NCI-H1092 (cell line): ENCODE measurements at regions not wholly inside any gene's neighbourhood (a gene's known extent, or its start where the extent isn't known, plus 50 kb on each side); places are given as distances from the start of the nearest gene placed in this dataset.
A peak's percentile ranks its signal among the peaks of the same experiment; 100 is the strongest.

Experiments
- DNase-seq: peaks from one replicate; lab custom pipeline; 2025; lab: John Stamatoyannopoulos, UW

- no peak for DNase-seq
Measured at GRCh38 chr1:212525479-212526110, 83.0 kb upstream of the ATF3 start.

GRCh38 chr1:212526111-212526491 lies 82.5 kb upstream of the ATF3 start:
- no peak for DNase-seq

DNA sequence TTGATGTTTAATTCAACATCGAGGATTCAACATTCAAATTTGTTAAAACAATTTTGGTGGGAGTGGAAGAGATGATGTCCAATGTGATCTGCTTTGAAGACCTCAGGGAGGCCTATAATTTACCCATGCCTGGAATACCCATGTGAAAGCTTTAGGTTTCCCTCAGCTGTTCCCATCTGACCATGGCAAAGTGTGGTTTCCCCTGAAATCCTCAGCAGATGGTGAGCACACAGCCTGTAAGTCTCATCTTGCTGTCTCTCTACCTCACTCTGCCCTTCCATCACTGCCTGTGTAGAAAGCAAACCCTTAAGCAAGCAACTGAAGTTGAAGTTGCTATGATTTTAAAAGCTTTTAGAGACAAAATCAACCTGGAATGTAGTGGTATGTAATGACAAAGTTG lies 80.1 kb upstream of the ATF3 start:
- no peak for DNase-seq

DNA sequence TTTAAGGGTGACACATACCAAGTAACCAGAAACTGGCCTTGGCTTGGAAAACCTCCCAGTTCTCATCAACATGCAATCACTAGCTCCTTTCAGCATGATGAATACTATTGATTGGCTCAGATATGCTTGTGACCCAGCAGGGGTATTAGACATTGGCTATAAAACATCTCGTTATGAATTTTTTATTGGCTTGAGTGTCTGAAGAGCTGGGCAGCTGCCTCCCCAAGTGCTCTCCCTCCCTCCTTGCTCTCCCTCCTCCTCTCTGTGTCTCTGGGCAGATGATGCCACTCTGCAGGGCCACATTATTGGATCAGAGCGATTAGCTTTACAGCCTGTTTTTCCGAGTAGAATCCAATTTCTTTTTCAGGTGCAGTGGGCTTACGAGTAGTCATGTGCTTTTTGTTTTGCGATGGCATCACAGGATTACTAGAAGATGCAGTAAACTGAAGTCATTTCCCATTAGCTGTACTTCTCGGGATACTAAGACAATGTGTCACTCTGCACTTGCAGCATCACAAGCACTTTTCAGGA lies 79.3 kb upstream of the ATF3 start:
- no peak for DNase-seq

- no peak for DNase-seq
Measured at GRCh38 chr1:212531267-212531666, 77.3 kb upstream of the ATF3 start.

GRCh38 chr1:212531796-212532195 lies 76.8 kb upstream of the ATF3 start:
- DNase-seq, result no peak

DNA sequence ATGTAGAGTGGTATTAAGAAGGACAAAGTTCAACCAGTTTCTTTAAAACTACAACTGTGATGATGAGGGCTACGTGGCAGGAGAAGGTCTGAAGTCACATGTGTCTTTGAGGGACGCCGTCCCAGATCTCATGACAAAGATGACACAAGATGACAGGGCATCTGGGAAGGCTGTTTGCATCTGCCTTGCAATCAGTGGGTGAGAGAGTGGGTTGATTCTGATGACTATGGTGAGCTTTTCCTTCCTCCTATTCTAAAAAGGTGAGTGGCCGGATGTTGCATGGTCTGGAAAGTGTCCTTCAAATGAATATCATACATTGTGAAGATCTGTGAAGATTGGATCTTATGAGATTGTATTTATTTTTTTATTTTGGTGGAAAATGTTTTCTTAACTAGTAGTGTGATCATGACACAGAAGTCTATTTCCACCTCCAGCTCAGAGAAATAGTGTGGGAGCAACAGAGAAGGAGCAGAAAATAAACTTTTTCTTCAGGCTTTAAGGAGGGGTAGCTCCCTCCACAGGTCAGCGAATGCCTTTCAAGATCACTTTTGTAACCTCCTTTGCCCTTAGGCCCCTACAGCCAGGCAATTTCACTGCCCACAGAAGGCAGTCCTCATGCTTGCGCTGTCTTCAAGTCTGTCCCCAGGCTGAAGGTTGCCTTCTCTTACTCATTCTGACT lies 76.0 kb upstream of the ATF3 start:
- DNase-seq, result no peak

GRCh38 chr1:212533148-212533517 lies 75.4 kb upstream of the ATF3 start:
- no peak for DNase-seq

GRCh38 chr1:212536586-212536985 lies 72.0 kb upstream of the ATF3 start:
- no peak for DNase-seq

GRCh38 chr1:212537610-212538009 lies 71.0 kb upstream of the ATF3 start:
- no peak for DNase-seq

DNA sequence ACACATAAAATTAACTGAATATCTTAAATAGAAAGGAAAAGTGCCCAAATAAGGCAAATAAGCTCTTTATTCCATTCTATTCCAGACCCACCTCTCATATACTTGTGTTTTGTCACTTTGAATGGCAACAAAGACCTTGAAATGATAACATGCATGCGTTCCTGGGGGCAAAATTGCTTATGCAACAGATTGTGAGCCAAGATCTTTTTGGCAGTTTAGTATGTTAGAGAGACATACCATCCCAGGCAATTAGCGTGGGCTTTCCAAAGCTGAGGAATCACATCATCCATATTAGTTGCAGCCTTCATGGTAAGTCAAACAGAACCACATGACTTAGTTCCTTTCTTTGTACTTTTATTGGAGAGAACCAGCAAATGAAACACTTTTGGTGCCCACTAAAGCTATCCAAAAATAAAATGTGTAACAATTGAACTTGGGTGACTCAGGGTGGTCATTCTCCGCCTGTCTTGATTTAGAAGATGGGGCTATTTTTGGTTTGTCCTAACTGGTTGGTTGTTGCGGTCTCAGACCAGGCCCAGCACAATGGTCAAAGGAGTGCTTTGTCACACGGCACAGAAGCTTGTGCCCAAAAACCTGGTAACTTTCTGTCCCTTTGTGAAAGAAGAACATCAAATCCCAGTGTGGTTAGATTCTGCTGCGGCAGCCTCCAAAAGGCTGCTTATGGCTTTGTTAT lies 68.7 kb upstream of the ATF3 start:
- no peak for DNase-seq

- DNase-seq, result no peak
Measured at GRCh38 chr1:212542761-212543187, 65.8 kb upstream of the ATF3 start.

GRCh38 chr1:212544110-212544509 lies 64.5 kb upstream of the ATF3 start:
- DNase-seq, result no peak

DNA sequence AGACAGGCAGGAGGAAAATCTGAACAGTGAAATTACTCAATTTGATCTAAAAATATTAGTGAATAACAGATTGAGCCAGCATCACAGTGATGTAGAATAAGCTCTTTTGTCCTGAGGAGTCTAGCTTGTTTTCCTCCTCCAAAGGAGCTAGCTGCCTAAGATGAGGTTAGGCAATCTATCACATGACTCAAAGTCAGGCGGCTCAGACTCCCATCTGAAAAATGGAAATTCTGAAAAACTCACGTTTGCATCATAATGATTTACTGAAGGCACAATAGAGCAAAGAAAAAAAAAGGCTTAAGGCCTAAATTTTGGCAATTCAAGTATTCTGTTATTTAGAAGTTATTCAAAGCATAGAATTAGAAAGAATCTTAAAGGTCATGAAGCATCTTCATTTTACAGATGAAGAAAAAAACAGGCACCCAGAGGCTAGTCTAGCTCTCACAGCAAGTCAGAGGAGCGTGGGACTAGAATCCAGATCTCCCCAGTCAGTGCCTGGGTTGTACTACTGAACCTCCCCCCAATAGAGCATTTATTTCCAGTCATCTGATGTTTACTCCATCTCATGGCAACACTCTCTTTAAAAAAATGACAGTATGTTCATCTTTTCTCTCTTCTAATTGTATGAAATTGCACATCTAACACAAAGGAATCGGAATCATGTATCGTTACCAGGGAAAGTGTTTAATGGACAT lies 62.5 kb upstream of the ATF3 start:
- no peak for DNase-seq

DNA sequence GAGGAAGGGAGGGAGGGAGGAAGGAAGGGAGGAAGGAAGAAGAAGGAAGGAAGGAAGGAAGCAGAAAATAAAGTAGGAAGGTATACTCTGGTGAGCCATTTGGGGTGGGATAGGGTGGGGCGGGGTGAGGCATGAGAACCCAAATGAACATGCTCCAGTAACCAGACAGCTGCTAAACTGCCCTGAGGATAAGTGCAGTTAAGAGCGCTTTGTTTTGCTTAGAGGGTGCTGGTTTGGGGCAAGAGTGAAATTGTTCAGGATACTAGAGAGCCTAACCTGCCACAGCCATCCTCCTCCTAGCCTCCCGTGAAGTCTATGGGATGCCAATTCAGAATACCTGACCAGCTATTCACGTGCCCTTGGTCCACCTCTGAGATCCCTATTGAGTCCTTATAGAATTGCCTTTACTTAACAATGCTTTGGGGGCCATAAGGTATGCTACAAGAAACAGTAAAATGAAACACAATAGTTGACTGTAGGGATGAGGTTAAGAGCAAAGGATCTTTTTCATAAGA lies 59.0 kb upstream of the ATF3 start:
- DNase-seq, result no peak

DNA sequence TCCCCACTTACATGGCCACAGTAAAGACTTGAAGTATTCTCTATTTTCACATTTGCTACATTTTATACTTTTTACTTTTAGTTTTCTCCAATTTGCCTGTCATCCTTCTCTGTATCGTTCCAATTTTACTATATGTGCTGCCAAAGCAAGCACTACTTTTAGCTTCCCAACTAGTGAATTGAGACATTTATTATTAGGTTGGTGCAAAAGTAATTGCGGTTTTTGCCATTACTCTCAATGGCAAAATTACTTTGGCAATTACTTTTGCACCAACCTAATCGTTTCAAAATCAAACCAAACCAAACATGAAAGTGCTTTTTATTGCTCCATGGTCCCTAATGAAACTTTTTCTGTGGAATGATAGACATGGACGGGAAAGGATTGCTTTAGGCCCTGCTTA lies 56.6 kb upstream of the ATF3 start:
- no peak for DNase-seq

DNA sequence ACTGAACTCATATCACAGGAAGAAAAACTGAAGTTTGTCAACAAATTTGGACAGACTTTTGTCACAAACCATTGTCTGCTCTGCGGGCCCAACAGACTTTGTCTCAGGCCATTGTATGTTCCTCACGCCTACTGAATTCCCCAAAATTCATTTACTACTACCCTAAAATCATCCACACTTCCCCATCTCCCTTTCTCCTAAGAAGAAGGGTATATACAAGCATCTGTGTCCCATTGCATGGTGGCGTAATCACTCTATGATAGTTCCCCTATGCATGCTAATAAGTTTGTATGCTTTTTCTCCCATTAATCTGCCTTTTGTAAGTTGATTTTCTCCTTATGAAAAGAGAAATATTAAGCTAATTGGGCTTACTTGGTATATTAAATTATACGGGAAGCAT lies 54.9 kb upstream of the ATF3 start:
- no peak for DNase-seq

DNA sequence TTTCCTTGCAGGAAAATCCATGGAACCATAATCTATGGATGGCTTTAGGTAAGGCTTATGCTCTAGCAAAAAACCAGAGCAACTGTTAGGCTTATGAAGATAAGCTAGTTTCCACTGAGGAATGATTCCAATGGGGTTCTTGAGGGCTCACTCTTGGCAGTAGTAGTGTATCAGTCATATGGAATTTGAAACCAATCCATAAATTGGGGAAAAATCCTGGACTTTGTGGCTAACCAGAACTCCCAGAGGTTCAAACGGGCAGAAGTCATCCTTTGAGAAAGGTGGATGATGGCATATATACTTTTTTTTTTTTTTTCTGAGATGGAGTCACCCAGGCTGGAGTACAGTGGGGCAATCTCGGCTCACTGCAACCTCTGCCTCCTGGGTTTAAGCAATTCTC lies 54.2 kb upstream of the ATF3 start:
- DNase-seq, result no peak

DNA sequence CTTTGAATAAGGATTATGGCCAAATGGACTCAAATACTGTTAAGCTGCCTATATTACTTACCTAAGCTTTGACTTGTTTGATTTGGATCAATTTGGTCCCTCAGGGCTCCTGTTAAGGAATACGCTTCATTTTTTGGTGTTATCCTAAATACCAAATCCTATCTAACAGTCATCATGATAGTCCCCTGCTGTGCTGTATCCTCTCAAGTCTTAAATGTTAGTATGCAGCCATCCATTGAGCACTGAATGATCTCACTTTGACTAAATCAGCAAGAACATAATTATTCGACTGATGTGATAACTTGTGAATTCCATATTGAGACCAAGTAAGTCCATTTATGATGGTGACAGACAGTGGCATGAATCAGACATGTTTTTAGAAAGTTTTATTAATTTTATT lies 53.1 kb upstream of the ATF3 start:
- no peak for DNase-seq

- DNase-seq, result no peak
Measured at GRCh38 chr1:212556822-212557549, 51.6 kb upstream of the ATF3 start.

DNA sequence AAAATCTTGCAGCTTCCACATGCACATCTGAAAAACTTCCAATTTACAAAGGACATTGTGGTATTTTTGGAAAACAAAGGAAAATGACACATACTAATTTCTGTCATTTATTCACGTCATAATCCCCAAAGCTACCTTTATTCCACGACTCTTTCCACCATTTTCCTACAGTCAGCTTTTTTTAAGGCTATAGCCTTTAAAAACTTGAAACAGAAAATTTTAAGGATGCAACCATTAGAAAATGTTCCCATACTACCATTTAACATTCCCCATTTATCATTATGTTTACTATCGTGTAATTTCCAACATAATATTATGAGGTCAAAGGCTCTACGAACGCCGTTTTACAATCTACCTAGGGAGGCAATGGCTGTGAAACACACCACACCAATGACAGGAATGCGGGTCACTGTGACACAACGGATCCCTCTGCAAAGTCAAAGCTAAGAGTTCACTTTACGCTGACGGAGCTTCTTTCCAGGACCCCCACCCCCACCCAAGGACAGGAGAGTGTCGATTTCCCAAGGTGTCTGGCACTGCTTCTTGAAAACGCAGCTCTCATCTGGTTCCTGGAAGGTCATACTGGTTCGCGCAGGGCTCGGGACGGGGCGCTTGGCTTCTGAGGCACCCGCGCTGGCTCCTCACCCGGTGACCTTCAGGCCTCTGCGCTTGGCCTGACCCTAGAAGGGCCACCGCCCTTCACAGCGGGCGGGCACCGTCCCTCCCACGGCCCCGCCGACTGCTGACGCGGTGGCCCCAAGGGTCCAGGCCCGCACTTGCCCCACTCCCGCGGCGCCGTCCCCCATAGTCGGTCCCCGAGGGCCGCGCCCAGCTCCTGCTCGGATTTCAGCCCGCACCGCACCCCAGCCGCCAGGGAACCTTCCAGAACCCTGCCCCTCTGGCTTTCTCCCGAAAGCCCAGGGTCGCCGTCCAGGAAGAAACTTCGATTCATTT lies 50.5 kb upstream of the ATF3 start:
- peak; percentile 48 for DNase-seq
